Activated CD4-positive, alpha-beta T cell treated with anti-CD3 and anti-CD28 coated beads for 48 hours (primary cell): ENCODE measurements at regions not wholly inside any gene's neighbourhood (a gene's known extent, or its start where the extent isn't known, plus 50 kb on each side); places are given as distances from the start of the nearest gene placed in this dataset.
"Not testable (repeated sequence)": the region's sequence is repeated elsewhere in the genome, so short reads cannot be mapped to it uniquely, and the experiment has no call there.

Source experiments
- DNase-seq: peaks from one replicate; pipeline ENCODE4 v3.0.0-alpha.2; 2020

DNA sequence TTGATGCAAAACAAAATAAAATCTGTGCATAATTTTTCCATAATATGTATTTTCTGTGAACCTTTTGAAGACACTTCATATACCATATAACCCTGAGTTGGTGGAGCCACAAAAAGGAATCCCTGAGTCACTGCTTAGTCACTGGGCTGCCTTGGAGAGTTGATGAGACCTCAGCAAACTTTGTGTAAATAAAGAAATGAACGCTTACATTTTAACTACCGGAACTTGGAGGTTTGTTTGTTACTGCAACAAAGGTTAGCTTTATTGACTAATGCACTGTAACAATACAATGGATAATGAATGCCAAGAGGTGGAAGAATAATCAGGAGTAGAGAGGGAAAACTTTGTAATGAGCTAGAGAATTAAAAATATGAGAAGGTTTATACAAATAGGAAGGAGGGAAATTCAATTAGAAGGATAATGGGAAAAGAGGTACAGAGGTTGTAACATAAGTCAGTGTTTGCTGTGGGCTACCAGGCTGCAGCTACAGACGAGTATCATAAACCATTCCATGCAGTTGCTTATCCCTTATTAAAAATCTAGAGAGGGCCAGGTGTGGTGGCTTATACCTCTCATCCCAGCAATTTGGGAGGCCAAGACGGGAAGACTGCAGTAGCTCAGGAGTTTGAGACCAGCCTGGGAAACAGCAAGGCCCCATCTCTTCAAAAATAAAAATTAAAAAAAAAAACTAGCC is 1042.1 kb downstream of the TYW1 start:
- DNase-seq, result no peak

- no peak for DNase-seq
These were observed 1044.9 kb downstream of the TYW1 start for GRCh38 chr7:68041554-68041953.

DNA sequence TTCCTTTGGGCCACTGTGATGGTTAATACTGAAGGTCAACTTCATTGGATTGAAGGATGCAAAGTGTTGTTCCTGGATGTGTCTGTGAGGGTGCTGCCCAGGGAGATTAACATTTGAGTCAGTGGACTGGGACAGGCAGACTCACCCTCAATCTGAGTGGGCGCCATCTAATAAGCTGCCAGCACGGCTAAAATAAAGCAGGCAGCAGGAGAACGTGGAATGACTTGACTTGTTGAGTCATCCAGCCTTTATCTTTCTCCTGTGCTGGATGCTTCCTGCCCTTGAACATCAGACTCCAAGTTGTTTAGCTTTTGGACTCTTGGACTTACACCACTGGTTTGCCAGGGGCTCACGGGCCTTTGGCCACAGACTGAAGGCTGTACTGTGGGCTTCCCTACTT is 1046.9 kb downstream of the TYW1 start:
- DNase-seq, result no peak

- no peak for DNase-seq
These were observed 1054.0 kb downstream of the TYW1 start for GRCh38 chr7:68050627-68051026.

- DNase-seq, result no peak
These were observed 1061.4 kb downstream of the TYW1 start for GRCh38 chr7:68058014-68058413.

GRCh38 chr7:68063171-68063570 is 1066.5 kb downstream of the TYW1 start:
- no peak for DNase-seq

GRCh38 chr7:68065581-68065980 is 1068.9 kb downstream of the TYW1 start:
- no peak for DNase-seq

- DNase-seq, result no peak
These were observed 1071.2 kb downstream of the TYW1 start for GRCh38 chr7:68067845-68068244.

DNA sequence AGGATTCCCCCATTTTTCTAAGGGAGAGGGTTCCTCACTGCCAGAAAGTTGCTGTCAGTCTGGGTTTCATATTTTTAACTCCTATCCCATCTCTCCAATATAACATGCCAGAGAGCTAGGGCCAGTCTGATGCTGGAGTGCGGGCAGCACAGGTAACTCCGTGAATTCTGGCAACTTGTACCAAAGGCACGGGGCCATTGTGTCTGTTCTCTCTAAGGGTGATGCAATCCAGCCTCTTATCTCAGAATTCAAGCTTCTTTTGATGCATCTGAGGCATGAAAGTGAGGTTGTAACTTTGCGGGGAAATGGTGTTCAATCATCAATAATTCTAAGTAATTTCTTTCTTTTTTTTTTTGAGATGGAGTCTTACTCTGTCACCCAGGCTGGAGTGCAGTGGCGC is 1074.4 kb downstream of the TYW1 start:
- no peak for DNase-seq

DNA sequence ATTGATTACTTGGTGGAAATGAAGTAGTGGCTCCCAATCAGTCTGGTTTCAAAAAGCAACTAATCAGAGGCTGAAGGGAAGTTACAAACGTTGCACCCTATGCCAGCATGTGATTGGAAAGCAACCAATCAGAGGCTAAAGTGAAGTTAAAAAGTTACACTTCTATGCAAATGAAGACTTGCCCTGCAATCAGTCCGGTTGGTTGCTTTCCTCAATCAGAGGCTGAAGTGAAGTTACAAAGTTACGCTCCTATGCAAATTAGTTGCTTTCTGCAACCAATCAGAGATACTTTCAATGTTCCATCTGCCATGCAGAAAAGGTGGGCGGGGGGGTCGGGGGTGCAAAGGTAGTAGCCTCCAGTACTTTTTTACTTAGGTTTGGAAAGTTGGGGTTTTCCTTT is 1077.1 kb downstream of the TYW1 start:
- DNase-seq, result no peak

GRCh38 chr7:68074242-68074641 is 1077.6 kb downstream of the TYW1 start:
- DNase-seq, result no peak

- DNase-seq, result no peak
These were observed 1081.6 kb downstream of the TYW1 start for GRCh38 chr7:68078157-68078710.

GRCh38 chr7:68082066-68082960 is 1085.7 kb downstream of the TYW1 start:
- not testable (repeated sequence) for DNase-seq

DNA sequence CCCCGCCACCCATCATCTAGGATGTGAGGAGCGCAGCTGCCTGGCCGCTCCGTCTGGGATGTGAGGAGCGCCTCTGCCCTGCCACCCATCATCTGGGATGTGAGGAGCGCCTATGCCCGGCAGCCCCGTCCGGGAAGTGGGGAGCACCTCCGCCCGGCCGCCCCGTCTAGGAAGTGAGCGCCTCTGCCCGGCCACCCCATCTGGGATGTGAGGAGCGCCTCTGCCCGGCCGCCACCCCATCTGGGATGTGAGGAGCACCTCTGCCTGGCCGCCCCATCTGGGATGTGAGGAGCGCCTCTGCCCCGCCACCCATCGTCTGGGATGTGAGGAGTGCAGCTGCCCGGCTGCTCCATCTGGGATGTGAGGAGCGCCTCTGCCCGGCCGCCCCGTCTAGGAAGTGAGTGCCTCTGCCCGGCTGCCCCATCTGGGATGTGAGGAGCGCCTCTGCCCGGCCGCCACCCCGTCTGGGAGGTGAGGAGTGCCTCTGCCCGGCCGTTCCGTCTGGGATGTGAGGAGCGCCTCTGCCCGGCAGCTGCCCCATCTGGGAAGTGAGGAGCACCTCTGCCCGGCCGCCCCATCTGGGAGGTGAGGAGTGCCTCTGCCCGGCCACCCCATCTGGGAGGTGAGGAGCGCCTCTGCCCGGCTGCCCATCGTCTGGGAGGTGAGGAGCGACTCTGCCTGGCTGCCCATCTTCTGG is 1086.5 kb downstream of the TYW1 start:
- not testable (repeated sequence) for DNase-seq

DNA sequence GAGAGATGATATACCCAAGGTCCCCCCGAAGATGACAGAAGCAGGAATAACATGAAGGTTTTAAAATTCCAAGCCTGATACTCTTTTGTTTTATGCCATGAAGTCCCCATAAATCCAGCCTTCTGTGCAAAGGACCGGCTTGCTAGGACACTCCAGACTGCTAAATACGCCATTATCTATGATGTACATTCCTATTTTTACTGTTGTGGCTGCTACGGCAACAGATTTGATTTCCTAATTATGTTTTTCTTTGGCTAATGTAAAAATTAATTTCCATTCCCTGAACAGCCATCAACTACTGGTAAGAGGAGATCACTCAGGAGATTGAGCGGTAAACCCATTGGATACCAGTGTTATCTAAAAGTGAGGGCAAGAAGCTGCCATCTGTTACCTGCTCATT is 1090.8 kb downstream of the TYW1 start:
- no peak for DNase-seq

- DNase-seq, result no peak
These were observed 1092.2 kb downstream of the TYW1 start for GRCh38 chr7:68088879-68089278.

DNA sequence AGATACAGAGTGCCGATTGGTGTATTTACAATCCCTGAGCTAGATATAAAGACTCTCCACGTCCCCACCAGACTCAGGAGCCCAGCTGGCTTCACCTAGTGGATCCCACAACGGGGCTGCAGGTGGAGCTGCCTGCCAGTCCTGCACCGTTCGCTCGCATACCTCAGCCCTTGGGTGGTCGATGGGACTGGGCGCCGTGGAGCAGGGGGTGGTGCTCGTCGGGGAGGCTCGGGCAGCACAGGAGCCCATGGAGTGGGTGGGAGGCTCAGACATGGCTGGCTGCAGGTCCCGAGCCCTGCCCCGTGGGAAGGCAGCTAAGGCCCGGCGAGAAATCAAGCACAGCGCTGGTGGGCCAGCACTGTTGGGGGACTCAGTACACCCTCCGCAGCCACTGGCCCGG is 1093.6 kb downstream of the TYW1 start:
- not testable (repeated sequence) for DNase-seq

DNA sequence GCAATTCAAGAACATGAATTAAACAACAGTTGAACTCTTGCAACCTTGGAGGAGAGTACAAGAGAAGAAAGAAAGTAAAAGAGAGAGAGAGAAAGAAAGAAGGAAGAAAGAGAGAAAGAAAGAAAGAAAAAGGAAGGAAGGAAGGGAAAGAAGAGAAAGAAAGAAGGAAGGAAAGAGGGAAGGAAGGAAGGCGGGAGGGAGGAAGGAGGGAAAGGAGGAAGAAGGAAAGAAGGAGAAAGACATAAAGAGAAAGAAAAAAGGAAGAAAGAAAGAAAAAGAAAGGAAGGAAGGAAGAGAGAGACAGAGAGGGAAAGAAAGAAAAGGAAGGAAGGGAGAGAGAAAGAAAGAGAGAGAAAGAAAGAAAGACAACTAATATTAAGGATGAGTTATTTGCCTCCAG is 1106.7 kb downstream of the TYW1 start:
- no peak for DNase-seq

- no peak for DNase-seq
These were observed 1110.6 kb downstream of the TYW1 start for GRCh38 chr7:68107261-68107660.

DNA sequence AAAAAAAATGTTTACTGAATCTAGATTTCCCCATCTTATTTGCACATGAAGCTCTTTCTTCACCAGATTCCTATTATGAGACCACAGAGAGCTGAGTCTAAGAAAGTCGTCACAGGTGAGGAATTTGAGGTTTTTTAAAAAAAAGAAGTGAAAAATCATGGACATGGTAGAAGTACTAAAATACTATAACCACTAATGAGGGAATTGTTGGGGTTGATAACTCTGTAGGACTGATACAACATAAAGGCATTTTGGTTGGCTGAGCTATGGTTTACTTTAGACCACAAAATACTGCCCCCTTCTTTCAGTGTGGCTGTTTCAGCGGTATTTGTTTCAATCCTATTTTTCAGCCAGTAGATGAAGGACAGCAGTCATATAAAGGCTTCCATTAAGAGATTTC is 1111.3 kb downstream of the TYW1 start:
- no peak for DNase-seq

DNA sequence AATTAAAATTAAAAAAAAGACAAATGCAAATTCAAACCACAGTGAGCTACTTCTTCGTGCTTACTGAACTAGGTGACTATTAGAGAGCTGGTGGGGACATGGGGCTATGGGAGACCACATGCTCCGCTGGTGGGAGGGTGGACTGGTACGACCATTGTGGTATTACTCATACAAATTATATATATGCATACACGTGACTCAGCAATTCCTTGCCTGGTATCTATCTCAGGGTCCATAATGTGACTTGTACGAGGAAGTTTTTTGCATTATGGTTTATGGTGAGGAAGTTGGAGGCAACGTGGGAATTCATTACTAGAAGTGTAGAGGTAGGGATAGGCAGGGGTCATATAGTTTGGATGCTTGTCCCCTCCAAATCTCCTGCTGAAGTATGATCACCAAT is 1112.7 kb downstream of the TYW1 start:
- no peak for DNase-seq

GRCh38 chr7:68119411-68119810 is 1122.8 kb downstream of the TYW1 start:
- DNase-seq, result no peak

- DNase-seq, result no peak
These were observed 1124.4 kb downstream of the TYW1 start for GRCh38 chr7:68121056-68121455.
